Activated T-cell treated with anti-CD3 and anti-CD28 coated beads, Interleukin-2, amount 50 U/mL, for 48 hours (primary cell): ENCODE measurements at regions not wholly inside any gene's neighbourhood (a gene's known extent, or its start where the extent isn't known, plus 50 kb on each side); places are given as distances from the start of the nearest gene placed in this dataset.
"Not testable (repeated sequence)": the region's sequence is repeated elsewhere in the genome, so short reads cannot be mapped to it uniquely, and the experiment has no call there.

Experiments
- DNase-seq, 2 experiments: peaks; one replicate each; pipeline ENCODE4 v3.0.0-alpha.2; 2020

- no peak for DNase-seq
Measured at GRCh38 chr2:53610260-53610659, 157.3 kb upstream of the CHAC2 start.

GRCh38 chr2:53609551-53609950 is 158.1 kb upstream of the CHAC2 start:
- no peak for DNase-seq

GRCh38 chr2:53608293-53608692 is 159.3 kb upstream of the CHAC2 start:
- DNase-seq: no peak

- no peak for DNase-seq
Measured at GRCh38 chr2:53600815-53601214, 166.8 kb upstream of the CHAC2 start.

GRCh38 chr2:53586733-53587612 is 180.6 kb upstream of the CHAC2 start:
- not testable (repeated sequence) for DNase-seq

- no peak for DNase-seq
Measured at GRCh38 chr2:53584986-53585385, 182.6 kb upstream of the CHAC2 start.

GRCh38 chr2:53583583-53583982 is 184.0 kb upstream of the CHAC2 start:
- DNase-seq: no peak

GRCh38 chr2:53582556-53582955 is 185.0 kb upstream of the CHAC2 start:
- DNase-seq: no peak

GRCh38 chr2:53576166-53576565 is 191.4 kb upstream of the CHAC2 start:
- DNase-seq: no peak

GRCh38 chr2:53575721-53576124 is 191.9 kb upstream of the CHAC2 start:
- no peak for DNase-seq

GRCh38 chr2:53572696-53573095 is 194.9 kb upstream of the CHAC2 start:
- no peak for DNase-seq

- no peak for DNase-seq
Measured at GRCh38 chr2:53569957-53570727, 197.5 kb upstream of the CHAC2 start.

GRCh38 chr2:53568469-53568868 is 199.1 kb upstream of the CHAC2 start:
- no peak for DNase-seq

- DNase-seq: no peak
Measured at GRCh38 chr2:53567073-53567472, 200.5 kb upstream of the CHAC2 start.

GRCh38 chr2:53562407-53562806 is 205.2 kb upstream of the CHAC2 start:
- DNase-seq: no peak

- DNase-seq: no peak
Measured at GRCh38 chr2:53561155-53561554, 206.4 kb upstream of the CHAC2 start.

- DNase-seq: no peak
Measured at GRCh38 chr2:53559302-53559966, 208.2 kb upstream of the CHAC2 start.

GRCh38 chr2:53558867-53559266 is 208.7 kb upstream of the CHAC2 start:
- DNase-seq: no peak

GRCh38 chr2:53549497-53549896 is 218.1 kb upstream of the CHAC2 start:
- no peak for DNase-seq

- no peak for DNase-seq
Measured at GRCh38 chr2:53545604-53546003, 222.0 kb upstream of the CHAC2 start.

GRCh38 chr2:53544871-53545558 is 222.6 kb upstream of the CHAC2 start:
- DNase-seq: no peak

GRCh38 chr2:53543083-53543482 is 224.5 kb upstream of the CHAC2 start:
- no peak for DNase-seq
